ENCODE measurements at regions not wholly inside any gene's neighbourhood (a gene's known extent, or its start where the extent isn't known, plus 50 kb on each side); places are given as distances from the start of the nearest gene placed in this dataset.

GRCh38 chr2:125185691-125186270, 1160.7 kb downstream of the CNTNAP5 start:
- TF ChIP-seq POLR2A (IDR thresholded peaks at IDR 0.05), result no peak
- TF ChIP-seq, protein P1, sequence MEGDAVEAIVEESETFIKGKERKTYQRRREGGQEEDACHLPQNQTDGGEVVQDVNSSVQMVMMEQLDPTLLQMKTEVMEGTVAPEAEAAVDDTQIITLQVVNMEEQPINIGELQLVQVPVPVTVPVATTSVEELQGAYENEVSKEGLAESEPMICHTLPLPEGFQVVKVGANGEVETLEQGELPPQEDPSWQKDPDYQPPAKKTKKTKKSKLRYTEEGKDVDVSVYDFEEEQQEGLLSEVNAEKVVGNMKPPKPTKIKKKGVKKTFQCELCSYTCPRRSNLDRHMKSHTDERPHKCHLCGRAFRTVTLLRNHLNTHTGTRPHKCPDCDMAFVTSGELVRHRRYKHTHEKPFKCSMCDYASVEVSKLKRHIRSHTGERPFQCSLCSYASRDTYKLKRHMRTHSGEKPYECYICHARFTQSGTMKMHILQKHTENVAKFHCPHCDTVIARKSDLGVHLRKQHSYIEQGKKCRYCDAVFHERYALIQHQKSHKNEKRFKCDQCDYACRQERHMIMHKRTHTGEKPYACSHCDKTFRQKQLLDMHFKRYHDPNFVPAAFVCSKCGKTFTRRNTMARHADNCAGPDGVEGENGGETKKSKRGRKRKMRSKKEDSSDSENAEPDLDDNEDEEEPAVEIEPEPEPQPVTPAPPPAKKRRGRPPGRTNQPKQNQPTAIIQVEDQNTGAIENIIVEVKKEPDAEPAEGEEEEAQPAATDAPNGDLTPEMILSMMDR (IDR thresholded peaks at IDR 0.05), result no peak
